PFSK-1 (cell line): ENCODE measurements at regions not wholly inside any gene's neighbourhood (a gene's known extent, or its start where the extent isn't known, plus 50 kb on each side); places are given as distances from the start of the nearest gene placed in this dataset.

Source experiments
- FOXP2 ChIP-seq: optimal IDR thresholded peaks from 2 replicates; pipeline ENCODE3; 2011; ENCODE audit warnings: borderline replicate concordance, control low read depth, inconsistent platforms; ENCODE audit not compliant: insufficient read depth; ENCODE audit errors: extremely low read length, extremely low read depth
- POLR2AphosphoS5 ChIP-seq: IDR thresholded peaks from 2 replicates; pipeline ENCODE4 v1.6.1; 2012; ENCODE audit warnings: low read depth, mild to moderate bottlenecking, control low read depth, low read length, moderate library complexity
- REST ChIP-seq, 2 experiments: IDR thresholded peaks; 2 replicates each; pipeline versions ENCODE4 v1.6.1 to v1.8.0; 2011 to 2012; ENCODE audit warnings: low read depth in 2 of 2, low read length in 2 of 2, control low read depth in 1 of 2, inconsistent platforms in 1 of 2, mild to moderate bottlenecking in 1 of 2, moderate library complexity in 1 of 2; ENCODE audit not compliant: insufficient read depth in 1 of 2
- SIN3A ChIP-seq: IDR thresholded peaks from 2 replicates; pipeline ENCODE4 v1.6.1; 2012; ENCODE audit warnings: mild to moderate bottlenecking, low read length, moderate library complexity, borderline replicate concordance; ENCODE audit not compliant: insufficient read depth
- TAF1 ChIP-seq: IDR thresholded peaks from 2 replicates; pipeline ENCODE4 v1.6.1; 2012; ENCODE audit warnings: low read length, control low read depth, borderline replicate concordance; ENCODE audit not compliant: insufficient read depth

DNA sequence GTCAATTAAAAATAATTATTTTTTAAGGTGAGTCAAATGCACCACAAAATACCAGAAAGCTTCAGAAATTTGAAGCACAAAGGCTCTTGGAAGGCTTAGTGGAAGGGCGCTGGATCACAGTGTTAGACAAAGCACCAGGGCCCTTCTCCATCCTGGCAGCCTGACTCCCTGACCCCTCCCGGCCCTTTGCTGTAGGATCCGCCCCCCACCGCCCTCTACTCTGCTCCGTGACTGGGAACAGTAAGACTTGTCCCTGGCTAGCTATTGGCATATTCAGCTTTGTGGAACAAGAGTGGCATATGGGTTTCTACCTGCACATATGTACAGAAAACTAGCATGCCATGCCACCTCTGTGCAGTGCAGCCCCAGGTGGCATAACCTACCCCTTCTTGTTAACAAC lies 222.1 kb downstream of the SYK start:
- TF ChIP-seq REST (IDR thresholded peaks at IDR 0.05; ENCODE audit: insufficient read depth in 1 of 2, low read depth in 2 of 2, low read length in 2 of 2) (no peak), POLR2AphosphoS5 (no peak), SIN3A (no peak), FOXP2 (no peak), TAF1 (no peak)

DNA sequence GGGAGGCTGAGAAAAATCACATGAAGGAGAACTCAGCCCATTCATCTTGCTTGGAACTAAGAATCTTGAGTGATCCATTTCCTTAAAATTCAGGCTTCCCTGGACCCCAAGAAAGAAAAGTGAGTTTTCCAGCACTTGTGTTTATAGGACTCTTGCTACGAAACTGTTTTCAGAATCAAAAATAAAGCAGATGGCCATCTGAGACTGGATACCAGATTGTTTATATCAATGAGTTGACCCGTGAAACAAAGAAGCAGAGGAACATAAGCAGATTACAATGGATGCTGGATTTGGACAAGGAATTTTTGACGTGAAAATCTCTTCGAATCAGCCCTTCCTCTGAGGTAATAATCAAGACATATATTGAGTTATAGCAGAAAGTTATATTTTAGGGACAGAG lies 223.2 kb downstream of the SYK start:
- no peak for TF ChIP-seq POLR2AphosphoS5
- no peak for TF ChIP-seq TAF1
- TF ChIP-seq REST (IDR thresholded peaks at IDR 0.05; ENCODE audit: insufficient read depth in 1 of 2, low read depth in 2 of 2, low read length in 2 of 2), result no peak
- no peak for TF ChIP-seq FOXP2
- TF ChIP-seq SIN3A, result no peak

- TF ChIP-seq REST (IDR thresholded peaks at IDR 0.05; ENCODE audit: insufficient read depth in 1 of 2, low read depth in 2 of 2, low read length in 2 of 2) (no peak), TAF1 (no peak), FOXP2 (no peak), SIN3A (no peak), POLR2AphosphoS5 (no peak)
Observed at GRCh38 chr9:91025856-91026255, 224.2 kb downstream of the SYK start.

- TF ChIP-seq SIN3A (no peak), POLR2AphosphoS5 (no peak), FOXP2 (no peak), REST (IDR thresholded peaks at IDR 0.05; ENCODE audit: insufficient read depth in 1 of 2, low read depth in 2 of 2, low read length in 2 of 2) (no peak), TAF1 (no peak)
Observed at GRCh38 chr9:91026266-91026665, 224.6 kb downstream of the SYK start.

DNA sequence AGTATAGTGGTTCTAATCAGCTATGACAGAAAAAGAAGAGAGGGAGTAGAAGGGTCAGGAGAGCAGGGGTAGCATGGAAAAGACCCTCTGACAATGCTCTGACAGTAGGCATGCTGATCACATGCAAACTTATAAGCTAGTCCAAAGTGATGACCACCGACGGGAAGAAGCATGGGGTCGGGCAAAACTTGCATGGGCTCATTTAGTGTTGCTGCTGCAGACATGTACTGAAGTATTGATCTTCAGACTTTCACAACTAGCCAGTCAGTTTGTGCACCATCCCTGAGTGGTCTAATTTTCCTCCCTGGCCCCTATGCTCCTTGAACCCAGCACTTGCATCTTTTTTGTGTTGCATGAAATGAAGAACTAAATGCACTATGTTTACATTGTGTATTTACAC lies 225.4 kb downstream of the SYK start:
- TF ChIP-seq TAF1 (no peak), SIN3A (no peak), REST (IDR thresholded peaks at IDR 0.05; ENCODE audit: insufficient read depth in 1 of 2, low read depth in 2 of 2, low read length in 2 of 2) (no peak), POLR2AphosphoS5 (no peak), FOXP2 (no peak)
